GM12864 (cell line): ENCODE measurements at regions not wholly inside any gene's neighbourhood (a gene's known extent, or its start where the extent isn't known, plus 50 kb on each side); places are given as distances from the start of the nearest gene placed in this dataset.

Experiments used
- DNase-seq: peaks from one replicate; pipeline ENCODE4 v3.0.0-alpha.2; 2011; ENCODE audit warnings: low read depth
- H3K4me3 ChIP-seq: 2 replicates; pipeline ENCODE4 v1.5.1; 2011; ENCODE audit warnings: mild to moderate bottlenecking, low read depth, low read length, control low read depth
- CTCF ChIP-seq: IDR thresholded peaks from 2 replicates; pipeline ENCODE4 v1.5.1; 2011; ENCODE audit warnings: low read depth, mild to moderate bottlenecking, moderate library complexity, low read length, control low read depth, inconsistent platforms; ENCODE audit errors: missing control alignments

- DNase-seq = no peak
- no peak for TF ChIP-seq CTCF
- no peak overlapping the region for H3K4me3 ChIP-seq
Measured at GRCh38 chr13:40261336-40261735, 405.1 kb downstream of the FOXO1 start.

GRCh38 chr13:40261947-40262346 lies 404.5 kb downstream of the FOXO1 start:
- DNase-seq = no peak
- H3K4me3 ChIP-seq = no peak overlapping the region
- no peak for TF ChIP-seq CTCF

- no peak for DNase-seq
- no peak overlapping the region for H3K4me3 ChIP-seq
- no peak for TF ChIP-seq CTCF
Measured at GRCh38 chr13:40269086-40269485, 397.4 kb downstream of the FOXO1 start.

GRCh38 chr13:40270726-40271125 lies 395.7 kb downstream of the FOXO1 start:
- DNase-seq = no peak
- no peak overlapping the region for H3K4me3 ChIP-seq
- TF ChIP-seq CTCF = no peak

GRCh38 chr13:40271271-40271885 lies 395.1 kb downstream of the FOXO1 start:
- H3K4me3 ChIP-seq = no peak overlapping the region
- TF ChIP-seq CTCF = no peak
- DNase-seq = no peak

GRCh38 chr13:40271931-40272775 lies 394.3 kb downstream of the FOXO1 start:
- DNase-seq = no peak
- no peak for TF ChIP-seq CTCF
- no peak overlapping the region for H3K4me3 ChIP-seq
